CD14-positive monocyte (primary cell): ENCODE measurements at regions not wholly inside any gene's neighbourhood (a gene's known extent, or its start where the extent isn't known, plus 50 kb on each side); places are given as distances from the start of the nearest gene placed in this dataset.

ENCODE experiments used
- DNase-seq, 3 donors: peaks; one replicate each; pipeline ENCODE4 v3.0.0-alpha.2; 2011 to 2022
- H2AFZ ChIP-seq: 2 replicates; pipeline ENCODE4 v1.6.0; 2012; ENCODE audit warnings: mild to moderate bottlenecking, low read depth, low read length, inconsistent platforms; ENCODE audit not compliant: insufficient read depth, poor library complexity, severe bottlenecking
- H3K27ac ChIP-seq, 2 donors: 1 replicate in 1 of 2; 2 replicates in 1 of 2; pipeline ENCODE4 v1.5.1; 2012 to 2013; ENCODE audit warnings: low read length in 2 of 2, control low read depth in 1 of 2, inconsistent platforms in 1 of 2, low read depth in 1 of 2, mild to moderate bottlenecking in 1 of 2
- H3K27me3 ChIP-seq, 2 donors: one replicate each; pipeline versions ENCODE4 v1.6.0 to v1.6.1; 2011 to 2013; ENCODE audit warnings: low read length in 2 of 2; ENCODE audit not compliant: control insufficient read depth in 2 of 2, insufficient read depth in 2 of 2
- H3K36me3 ChIP-seq, 2 donors: replicated peaks in 1 of 2; 1 replicate in 1 of 2; 2 replicates in 1 of 2; pipeline versions ENCODE4 v1.5.1 to v1.6.1; 2012 to 2013; ENCODE audit warnings: low read length in 2 of 2, control low read depth in 1 of 2, inconsistent platforms in 1 of 2, mild to moderate bottlenecking in 1 of 2; ENCODE audit not compliant: insufficient read depth in 2 of 2, control insufficient read depth in 1 of 2
- H3K4me1 ChIP-seq, 2 donors: 1 replicate in 1 of 2; 2 replicates in 1 of 2; pipeline versions ENCODE4 v1.5.1 to v1.6.1; 2012 to 2013; ENCODE audit warnings: low read length in 2 of 2, control low read depth in 1 of 2, inconsistent platforms in 1 of 2, mild to moderate bottlenecking in 1 of 2, moderate library complexity in 1 of 2; ENCODE audit not compliant: insufficient read depth in 2 of 2, control insufficient read depth in 1 of 2
- H3K4me2 ChIP-seq: replicated peaks from 2 replicates; pipeline ENCODE3; 2012; ENCODE audit warnings: low read length, moderate library complexity, mild to moderate bottlenecking; ENCODE audit not compliant: poor library complexity, severe bottlenecking; ENCODE audit errors: extremely low read depth
- H3K4me3 ChIP-seq, 3 experiments: fragments of 200-600 bp in 1 of 3; sonication (generic) in 1 of 3; replicated peaks in 1 of 3; 1 replicate in 2 of 3; 2 replicates in 1 of 3; pipeline ENCODE4 v1.5.1; 2011 to 2013; ENCODE audit warnings: low read length in 3 of 3, mild to moderate bottlenecking in 3 of 3, control low read depth in 2 of 3, low read depth in 2 of 3, inconsistent platforms in 1 of 3, moderate library complexity in 1 of 3
- H3K79me2 ChIP-seq: 2 replicates; pipeline ENCODE4 v1.6.0; 2012; ENCODE audit warnings: mild to moderate bottlenecking, control low read depth, inconsistent platforms, low read length, moderate library complexity; ENCODE audit not compliant: insufficient read depth
- H3K9ac ChIP-seq: 2 replicates; pipeline ENCODE4 v1.6.0; 2017; ENCODE audit warnings: low read length, mild to moderate bottlenecking; ENCODE audit not compliant: insufficient read depth, poor library complexity, severe bottlenecking
- H3K9me3 ChIP-seq, 2 donors: replicated peaks in 1 of 2; 1 replicate in 1 of 2; 2 replicates in 1 of 2; pipeline versions ENCODE4 v1.5.1 to v1.6.1; 2012 to 2013; ENCODE audit warnings: low read length in 2 of 2, control low read depth in 1 of 2; ENCODE audit not compliant: control insufficient read depth in 1 of 2, insufficient read depth in 1 of 2
- H4K20me1 ChIP-seq: 2 replicates; pipeline ENCODE4 v1.6.0; 2012; ENCODE audit warnings: mild to moderate bottlenecking, low read length, control low read depth, moderate library complexity; ENCODE audit not compliant: insufficient read depth
- H3K27ac Mint-ChIP-seq, 7 donors: one replicate each; pipeline ENCODE4 v1.8.0; 2020; ENCODE audit warnings: mild to moderate bottlenecking in 7 of 7, mixed read lengths in 7 of 7, moderate library complexity in 6 of 7, inconsistent platforms in 2 of 7
- H3K27me3 Mint-ChIP-seq, 3 donors: one replicate each; pipeline ENCODE4 v1.8.0; 2021 to 2022; ENCODE audit warnings: low read depth in 3 of 3, mild to moderate bottlenecking in 3 of 3, mixed read lengths in 3 of 3, moderate library complexity in 3 of 3, inconsistent platforms in 1 of 3
- H3K36me3 Mint-ChIP-seq, 2 donors: one replicate each; pipeline ENCODE4 v1.8.0; 2020; ENCODE audit warnings: mixed read lengths in 2 of 2, inconsistent platforms in 1 of 2, mild to moderate bottlenecking in 1 of 2
- H3K4me1 Mint-ChIP-seq: one replicate; pipeline ENCODE4 v1.8.0; 2020; ENCODE audit warnings: mild to moderate bottlenecking, mixed read lengths
- H3K4me3 Mint-ChIP-seq, 2 donors: one replicate each; pipeline ENCODE4 v1.8.0; 2020; ENCODE audit warnings: mild to moderate bottlenecking in 2 of 2, mixed read lengths in 2 of 2, moderate library complexity in 1 of 2
- H3K9me3 Mint-ChIP-seq, 7 donors: one replicate each; pipeline ENCODE4 v1.8.0; 2020 to 2022; ENCODE audit warnings: mixed read lengths in 7 of 7, mild to moderate bottlenecking in 6 of 7, moderate library complexity in 6 of 7, inconsistent platforms in 2 of 7
- WGBS: methylation state at CpG from one replicate; pipeline ENCODE4 v1.1.5; 2013; ENCODE audit warnings: missing lambda C conversion rate; ENCODE audit not compliant: insufficient coverage; 5-methylcytosine and 5-hydroxymethylcytosine counted together
- intact Hi-C, 2 donors: fragments of 100-400 bp; cut with micrococcal nuclease; formaldehyde crosslinking; loops; one replicate each; pipeline versions ENCODE4 v1.15.0 to v1.15.1; 2023
- TF ChIP-seq, protein P1 (sequence below): fragments of 200-600 bp; IDR thresholded peaks from one replicate; pipeline ENCODE4 v1.8.0; 2022; ENCODE audit warnings: antibody characterized with exemption, mild to moderate bottlenecking

DNA sequence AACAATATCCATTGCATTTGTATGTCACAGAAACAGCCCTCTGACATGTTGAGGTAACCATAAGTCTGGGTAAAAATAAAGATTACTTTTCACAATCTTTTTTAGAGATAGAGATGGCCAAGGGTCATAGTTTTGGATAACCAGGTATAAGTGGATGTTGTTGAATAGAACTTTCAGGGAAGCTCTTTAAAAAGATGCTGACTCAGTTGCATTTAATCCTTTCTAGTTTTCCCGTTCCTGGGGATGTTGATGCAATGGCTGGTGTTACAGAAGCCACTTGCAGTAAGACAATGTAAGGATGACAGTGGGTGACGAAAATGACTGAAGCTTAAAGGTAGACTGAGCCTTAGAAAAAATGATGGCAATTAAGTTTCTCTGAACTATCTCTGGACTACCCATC, 1473.7 kb downstream of the AACS start:
- WGBS, result no CpG with 5 or more reads among the region's 2 CpGs
- H3K9me3 Mint-ChIP-seq, result peaks cover 0 to 7% (median 4%) of the 10 kb centered on the region in 7 donors
- Histone ChIP-seq H3K9me3 (peaks cover 0 to 11% of the 10 kb centered on the region in 2 donors), H4K20me1 (no peaks in the 10 kb centered on the region), H3K79me2 (no peaks in the 10 kb centered on the region), H3K36me3 (no peaks in the 10 kb centered on the region), H3K27me3 (no peaks in the 10 kb centered on the region), H2AFZ (no peak overlapping the region), H3K9ac (no peak overlapping the region), H3K4me2 (no peak overlapping the region), H3K27ac (no peak overlapping the region), H3K4me1 (no peaks in the 10 kb centered on the region), H3K4me3 (no peak overlapping the region)
- no peak overlapping the region for H3K27ac Mint-ChIP-seq
- intact Hi-C loops, result no loop called here
- H3K36me3 Mint-ChIP-seq, result no peaks in the 10 kb centered on the region
- peaks cover 0 to 2% (median 0%) of the 10 kb centered on the region in 3 donors for H3K27me3 Mint-ChIP-seq
- DNase-seq, result no peak
- no peak overlapping the region for H3K4me3 Mint-ChIP-seq
- no peaks in the 10 kb centered on the region for H3K4me1 Mint-ChIP-seq
- TF ChIP-seq, protein P1, sequence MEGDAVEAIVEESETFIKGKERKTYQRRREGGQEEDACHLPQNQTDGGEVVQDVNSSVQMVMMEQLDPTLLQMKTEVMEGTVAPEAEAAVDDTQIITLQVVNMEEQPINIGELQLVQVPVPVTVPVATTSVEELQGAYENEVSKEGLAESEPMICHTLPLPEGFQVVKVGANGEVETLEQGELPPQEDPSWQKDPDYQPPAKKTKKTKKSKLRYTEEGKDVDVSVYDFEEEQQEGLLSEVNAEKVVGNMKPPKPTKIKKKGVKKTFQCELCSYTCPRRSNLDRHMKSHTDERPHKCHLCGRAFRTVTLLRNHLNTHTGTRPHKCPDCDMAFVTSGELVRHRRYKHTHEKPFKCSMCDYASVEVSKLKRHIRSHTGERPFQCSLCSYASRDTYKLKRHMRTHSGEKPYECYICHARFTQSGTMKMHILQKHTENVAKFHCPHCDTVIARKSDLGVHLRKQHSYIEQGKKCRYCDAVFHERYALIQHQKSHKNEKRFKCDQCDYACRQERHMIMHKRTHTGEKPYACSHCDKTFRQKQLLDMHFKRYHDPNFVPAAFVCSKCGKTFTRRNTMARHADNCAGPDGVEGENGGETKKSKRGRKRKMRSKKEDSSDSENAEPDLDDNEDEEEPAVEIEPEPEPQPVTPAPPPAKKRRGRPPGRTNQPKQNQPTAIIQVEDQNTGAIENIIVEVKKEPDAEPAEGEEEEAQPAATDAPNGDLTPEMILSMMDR, result no peak

DNA sequence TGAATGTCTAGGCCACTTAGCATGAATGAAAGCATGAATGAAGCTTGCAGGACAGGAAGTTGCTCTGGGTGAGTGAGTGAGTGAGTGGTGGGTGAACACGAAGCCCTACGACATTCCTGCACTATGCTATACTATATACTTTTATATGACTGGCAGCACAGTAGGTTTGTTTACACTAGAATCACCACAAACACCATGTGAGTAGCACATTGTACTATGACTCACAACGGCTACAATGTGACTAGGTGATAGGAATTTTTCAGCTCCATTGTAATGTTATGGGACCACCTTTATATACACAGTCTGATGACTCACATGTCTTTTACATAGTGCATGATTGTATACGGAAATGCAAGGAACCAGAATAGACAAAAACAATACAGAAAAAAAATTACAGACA, 1480.2 kb downstream of the AACS start:
- Histone ChIP-seq H3K27me3 (no peaks in the 10 kb centered on the region), H3K36me3 (no peaks in the 10 kb centered on the region), H3K4me1 (no peaks in the 10 kb centered on the region), H3K9ac (no peak overlapping the region), H3K27ac (no peak overlapping the region), H2AFZ (no peak overlapping the region), H3K79me2 (no peaks in the 10 kb centered on the region), H3K9me3 (peaks cover 0 to 10% of the 10 kb centered on the region in 2 donors), H3K4me2 (no peak overlapping the region), H4K20me1 (no peaks in the 10 kb centered on the region), H3K4me3 (no peak overlapping the region)
- no peak overlapping the region for H3K27ac Mint-ChIP-seq
- no peak overlapping the region for H3K4me3 Mint-ChIP-seq
- no peaks in the 10 kb centered on the region for H3K27me3 Mint-ChIP-seq
- no peak for DNase-seq
- TF ChIP-seq, protein P1, result no peak
- H3K4me1 Mint-ChIP-seq, result no peaks in the 10 kb centered on the region
- WGBS, result no CpG with 5 or more reads among the region's 4 CpGs
- H3K9me3 Mint-ChIP-seq, result peaks cover 2 to 11% (median 5%) of the 10 kb centered on the region in 7 donors
- H3K36me3 Mint-ChIP-seq, result no peaks in the 10 kb centered on the region
- intact Hi-C loops, result no loop called here
